HepG2 (cell line): ENCODE measurements at regions not wholly inside any gene's neighbourhood (a gene's known extent, or its start where the extent isn't known, plus 50 kb on each side); places are given as distances from the start of the nearest gene placed in this dataset.

Experiments
- EZH2 ChIP-seq: conservative IDR thresholded peaks from 2 replicates; pipeline ENCODE4 v1.6.1; 2012; ENCODE audit warnings: mild to moderate bottlenecking, low read depth, low read length, moderate library complexity
- KDM6A ChIP-seq: IDR thresholded peaks from 2 replicates; pipeline ENCODE4 v1.6.1; 2016; ENCODE audit warnings: low read depth
- LBX2 ChIP-seq: sonication (generic); formaldehyde crosslinking; IDR thresholded peaks from 2 replicates; pipeline ENCODE4 v1.5.0; 2020; ENCODE audit warnings: missing genetic modification reagents, mild to moderate bottlenecking, borderline replicate concordance
- THRA ChIP-seq: sonication (generic); formaldehyde crosslinking; IDR thresholded peaks from 2 replicates; pipeline ENCODE4 v1.4.0; 2020; ENCODE audit warnings: missing genetic modification reagents, borderline replicate concordance
- WIZ ChIP-seq: sonication (generic); formaldehyde crosslinking; IDR thresholded peaks from 2 replicates; pipeline ENCODE4 v1.5.1; 2020; ENCODE audit warnings: mild to moderate bottlenecking, missing genetic modification reagents
- ZNF138 ChIP-seq: sonication (generic); formaldehyde crosslinking; IDR thresholded peaks from 2 replicates; pipeline ENCODE4 v1.5.0; 2020; ENCODE audit warnings: mild to moderate bottlenecking, low read depth, missing genetic modification reagents
- ZNF296 ChIP-seq: sonication (generic); formaldehyde crosslinking; conservative IDR thresholded peaks from 2 replicates; pipeline ENCODE4 v1.5.0; 2020; ENCODE audit warnings: mild to moderate bottlenecking, missing genetic modification reagents
- ZNF335 ChIP-seq: sonication (generic); formaldehyde crosslinking; IDR thresholded peaks from 2 replicates; pipeline ENCODE4 v1.4.0; 2020; ENCODE audit warnings: missing genetic modification reagents
- ZNF574 ChIP-seq: sonication (generic); formaldehyde crosslinking; IDR thresholded peaks from 2 replicates; pipeline ENCODE4 v1.4.0; 2020; ENCODE audit warnings: missing genetic modification reagents
- ZNF576 ChIP-seq: sonication (generic); formaldehyde crosslinking; IDR thresholded peaks from 2 replicates; pipeline ENCODE4 v1.4.0; 2020; ENCODE audit warnings: mild to moderate bottlenecking, missing genetic modification reagents
- ZNF691 ChIP-seq: sonication (generic); formaldehyde crosslinking; IDR thresholded peaks from 2 replicates; pipeline ENCODE4 v1.4.0; 2020; ENCODE audit warnings: missing genetic modification reagents, low read depth, mild to moderate bottlenecking, borderline replicate concordance
- ZNF740 ChIP-seq: sonication (generic); formaldehyde crosslinking; IDR thresholded peaks from 2 replicates; pipeline ENCODE4 v1.4.0; 2020; ENCODE audit warnings: missing genetic modification reagents
- ZNF766 ChIP-seq: sonication (generic); formaldehyde crosslinking; IDR thresholded peaks from 2 replicates; pipeline ENCODE4 v1.5.0; 2020; ENCODE audit warnings: missing genetic modification reagents, borderline replicate concordance
- ZNF775 ChIP-seq: sonication (generic); formaldehyde crosslinking; IDR thresholded peaks from 2 replicates; pipeline ENCODE4 v1.4.0; 2020; ENCODE audit warnings: missing genetic modification reagents, mild to moderate bottlenecking, moderate library complexity, borderline replicate concordance
- ZNF891 ChIP-seq: sonication (generic); formaldehyde crosslinking; IDR thresholded peaks from 2 replicates; pipeline ENCODE4 v1.5.0; 2020; ENCODE audit warnings: mild to moderate bottlenecking, missing genetic modification reagents
- ZSCAN29 ChIP-seq: sonication (generic); formaldehyde crosslinking; conservative IDR thresholded peaks from 2 replicates; pipeline ENCODE4 v1.4.0; 2020; ENCODE audit warnings: mild to moderate bottlenecking, missing genetic modification reagents
- ZUFSP ChIP-seq: sonication (generic); formaldehyde crosslinking; IDR thresholded peaks from 2 replicates; pipeline ENCODE4 v1.9.0; 2021; ENCODE audit warnings: missing genetic modification reagents, mild to moderate bottlenecking, borderline replicate concordance

- TF ChIP-seq ZNF574 (CRISPR knock-in tag) (no peak), THRA (CRISPR knock-in tag) (no peak), ZNF766 (CRISPR knock-in tag) (no peak), ZNF740 (no peak), LBX2 (no peak), ZNF891 (CRISPR knock-in tag) (no peak), ZNF691 (no peak), ZNF335 (CRISPR knock-in tag) (no peak), WIZ (CRISPR knock-in tag) (no peak), ZNF296 (CRISPR knock-in tag) (no peak), EZH2 (no peak), ZUFSP (no peak), ZNF775 (CRISPR knock-in tag) (no peak), ZNF576 (CRISPR knock-in tag) (no peak), KDM6A (CRISPR knock-in tag) (no peak), ZSCAN29 (CRISPR knock-in tag) (no peak), ZNF138 (CRISPR knock-in tag) (no peak)
These were observed 361.9 kb downstream of the TSN start (continued) for GRCh38 chr2:122117371-122117770.
